ENCODE measurements at regions not wholly inside any gene's neighbourhood (a gene's known extent, or its start where the extent isn't known, plus 50 kb on each side); places are given as distances from the start of the nearest gene placed in this dataset.

GRCh38 chr6:104484626-104485025 is 375.1 kb downstream of the HACE1 start:
- intact Hi-C loops (cut with DNase I), result no loop called here
- no peak for FAIRE-seq
- no peak overlapping the region for H3K27ac ChIP-seq

GRCh38 chr6:104484191-104484590 is 375.5 kb downstream of the HACE1 start:
- Histone ChIP-seq H3K27ac (no peak overlapping the region), H3K9me3 (no peaks in the 10 kb centered on the region), H3K4me1 (peaks cover 0 to 3% (median 0%) of the 10 kb centered on the region in 3 donors), H3K36me3 (no peaks in the 10 kb centered on the region), H3K27me3 (no peaks in the 10 kb centered on the region), H3K4me3 (no peak overlapping the region)
- TF ChIP-seq CTCF (IDR thresholded peaks at IDR 0.05), result no peak
- ATAC-seq (no peak), FAIRE-seq (no peak), DNase-seq (no peak)
- WGBS, 2 donors, result 28 to 37% methylated on average over 1 of the region's 1 CpG
- intact Hi-C loops (cut with DNase I), result no loop called here

More at GRCh38 chr6:104484626-104485025, 375.1 kb downstream of the HACE1 start:
- Histone ChIP-seq H3K36me3 (no peaks in the 10 kb centered on the region), H3K4me1 (peaks cover 0 to 3% (median 0%) of the 10 kb centered on the region in 3 donors), H3K9me3 (no peaks in the 10 kb centered on the region), H3K4me3 (no peak overlapping the region), H3K27me3 (no peaks in the 10 kb centered on the region)
- WGBS, 2 donors, result 35 to 39% methylated on average over 3 of the region's 3 CpGs
- no peak for TF ChIP-seq CTCF (IDR thresholded peaks at IDR 0.05)
- DNase-seq, result no peak
- no peak for ATAC-seq

DNA sequence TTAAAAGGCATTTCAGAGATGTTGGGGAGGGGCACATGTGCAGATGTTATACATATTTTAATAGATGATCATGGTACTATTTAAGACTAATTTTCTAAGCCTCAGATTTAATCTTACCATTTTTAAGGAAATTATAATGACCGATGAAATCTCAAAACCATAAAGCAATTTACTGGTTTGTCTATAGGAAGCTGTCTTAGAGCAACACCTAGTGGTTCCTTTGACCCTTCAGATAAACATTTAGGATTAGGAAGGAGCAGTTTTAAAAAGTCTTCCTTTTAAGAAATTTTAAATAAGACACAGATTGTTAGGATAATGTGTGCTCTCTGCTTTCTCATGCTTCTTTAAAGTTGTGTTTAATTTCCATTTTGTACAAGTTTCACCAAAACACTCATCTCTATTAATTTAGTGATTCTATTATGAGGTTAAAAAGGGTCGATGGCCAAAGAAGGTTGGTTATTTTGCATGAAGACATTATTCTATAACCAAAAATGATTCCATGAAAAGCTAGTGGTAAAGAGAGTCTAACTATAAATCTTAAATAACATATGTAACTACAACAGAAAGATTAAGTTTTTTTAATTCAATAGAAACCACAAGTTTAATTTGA is 376.4 kb downstream of the HACE1 start:
- DNase-seq, result no peak
- Histone ChIP-seq H3K27ac (no peak overlapping the region), H3K4me3 (no peak overlapping the region), H3K4me1 (peaks cover 0 to 3% (median 0%) of the 10 kb centered on the region in 3 donors), H3K27me3 (no peaks in the 10 kb centered on the region), H3K9me3 (no peaks in the 10 kb centered on the region), H3K36me3 (no peaks in the 10 kb centered on the region)
- no peak for ATAC-seq
- FAIRE-seq, result no peak
- intact Hi-C loops (cut with DNase I), result no loop called here
- WGBS, 2 donors, result 9% methylated on average over 2 of the region's 2 CpGs
- TF ChIP-seq CTCF (IDR thresholded peaks at IDR 0.05), result no peak

DNA sequence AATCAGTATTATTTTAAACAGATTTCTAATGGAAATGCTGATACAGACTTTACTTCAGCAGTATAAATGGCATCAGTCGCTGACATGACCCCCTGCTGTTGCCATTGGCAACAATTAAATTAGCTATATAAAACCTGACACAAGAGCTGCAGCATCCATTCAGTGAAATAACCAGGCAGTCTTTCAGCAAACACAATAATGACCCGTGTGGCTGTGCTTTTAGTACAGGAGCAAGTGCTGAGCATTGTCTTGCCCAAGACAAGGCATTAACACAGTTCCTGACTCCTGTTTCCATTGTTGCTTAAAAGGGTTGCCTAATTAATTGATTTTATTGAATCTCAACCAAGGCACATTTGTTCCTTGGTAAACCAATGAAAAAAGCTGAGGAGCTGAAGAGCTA is 382.1 kb downstream of the HACE1 start:
- Histone ChIP-seq H3K9me3 (no peaks in the 10 kb centered on the region), H3K27me3 (no peaks in the 10 kb centered on the region), H3K4me1 (no peaks in the 10 kb centered on the region), H3K36me3 (no peaks in the 10 kb centered on the region), H3K4me3 (no peak overlapping the region), H3K27ac (no peak overlapping the region)
- TF ChIP-seq CTCF (IDR thresholded peaks at IDR 0.05), result no peak
- ATAC-seq (no peak), DNase-seq (no peak), FAIRE-seq (no peak)
- WGBS, 2 donors, result 49 to 54% methylated on average over 2 of the region's 2 CpGs
- intact Hi-C loops (cut with DNase I), result no loop called here

- intact Hi-C loops (cut with DNase I), result no loop called here
- H3K27me3 ChIP-seq, result no peaks in the 10 kb centered on the region
- no peaks in the 10 kb centered on the region for H3K36me3 ChIP-seq
- WGBS, 2 donors, result 29% methylated on average over 4 of the region's 4 CpGs
- no peak for ATAC-seq
- no peaks in the 10 kb centered on the region for H3K4me1 ChIP-seq
- no peak overlapping the region for H3K27ac ChIP-seq
- no peak for FAIRE-seq
- no peaks in the 10 kb centered on the region for H3K9me3 ChIP-seq
- no peak overlapping the region for H3K4me3 ChIP-seq
- no peak for TF ChIP-seq CTCF (IDR thresholded peaks at IDR 0.05)
- DNase-seq, result no peak
These were observed 386.7 kb downstream of the HACE1 start for GRCh38 chr6:104473021-104473429.

Measured in pancreas (tissue), 10 donors.